EH (cell line): ENCODE measurements at regions not wholly inside any gene's neighbourhood (a gene's known extent, or its start where the extent isn't known, plus 50 kb on each side); places are given as distances from the start of the nearest gene placed in this dataset.
"Not testable (repeated sequence)": the region's sequence is repeated elsewhere in the genome, so short reads cannot be mapped to it uniquely, and the experiment has no call there.

Experiments used
- DNase-seq: peaks from one replicate; pipeline ENCODE4 v3.0.0-alpha.2; 2015; ENCODE audit warnings: low read depth

GRCh38 chr3:21989341-21990042 lies 238.5 kb upstream of the ZNF385D start:
- DNase-seq = no peak

- no peak for DNase-seq
Measured at GRCh38 chr3:21991061-21991460, 240.1 kb upstream of the ZNF385D start.

GRCh38 chr3:21995079-21995607 lies 244.1 kb upstream of the ZNF385D start:
- no peak for DNase-seq

GRCh38 chr3:22007368-22007767 lies 256.4 kb upstream of the ZNF385D start:
- DNase-seq = no peak

- no peak for DNase-seq
Measured at GRCh38 chr3:22010997-22011396, 260.0 kb upstream of the ZNF385D start.

GRCh38 chr3:22012471-22012870 lies 261.5 kb upstream of the ZNF385D start:
- DNase-seq = peak; percentile 29

GRCh38 chr3:22013641-22014040 lies 262.6 kb upstream of the ZNF385D start:
- no peak for DNase-seq

GRCh38 chr3:22016197-22016596 lies 265.2 kb upstream of the ZNF385D start:
- no peak for DNase-seq

- DNase-seq = not testable (repeated sequence)
Measured at GRCh38 chr3:22024638-22025037, 273.6 kb upstream of the ZNF385D start.

- DNase-seq = no peak
Measured at GRCh38 chr3:22029480-22029879, 278.5 kb upstream of the ZNF385D start.

- DNase-seq = no peak
Measured at GRCh38 chr3:22039161-22039560, 288.2 kb upstream of the ZNF385D start.

GRCh38 chr3:22040150-22040549 lies 289.1 kb upstream of the ZNF385D start:
- no peak for DNase-seq

GRCh38 chr3:22045882-22046281 lies 294.9 kb upstream of the ZNF385D start:
- no peak for DNase-seq

- DNase-seq = no peak
Measured at GRCh38 chr3:22063500-22063899, 312.5 kb upstream of the ZNF385D start.

GRCh38 chr3:22068619-22069018 lies 317.6 kb upstream of the ZNF385D start:
- no peak for DNase-seq

GRCh38 chr3:22088204-22088603 lies 337.2 kb upstream of the ZNF385D start:
- no peak for DNase-seq

GRCh38 chr3:22089284-22089683 lies 338.3 kb upstream of the ZNF385D start:
- DNase-seq = peak; percentile 1

- no peak for DNase-seq
Measured at GRCh38 chr3:22091329-22091728, 340.3 kb upstream of the ZNF385D start.

- peak; percentile 17 for DNase-seq
Measured at GRCh38 chr3:22098021-22098420, 347.0 kb upstream of the ZNF385D start.

GRCh38 chr3:22101351-22101750 lies 350.3 kb upstream of the ZNF385D start:
- DNase-seq = no peak

GRCh38 chr3:22101811-22102210 lies 350.8 kb upstream of the ZNF385D start:
- DNase-seq = no peak

GRCh38 chr3:22103423-22103822 lies 352.4 kb upstream of the ZNF385D start:
- no peak for DNase-seq

- no peak for DNase-seq
Measured at GRCh38 chr3:22106213-22106896, 355.3 kb upstream of the ZNF385D start.

GRCh38 chr3:22111226-22111625 lies 360.2 kb upstream of the ZNF385D start:
- DNase-seq = no peak
